Stimulated activated naive B cell treated with anti-CD40 and anti-IgM and Interleukin-4, amounts not matched to agents 10 μg/mL and 1 μg/mL and 100 μg/mL, for 72 hours (primary cell): ENCODE measurements at regions not wholly inside any gene's neighbourhood (a gene's known extent, or its start where the extent isn't known, plus 50 kb on each side); places are given as distances from the start of the nearest gene placed in this dataset.

ENCODE experiments used
- ATAC-seq, 2 donors: fragments of 150-1000 bp; cut with Tn5 transposase; replicated peaks; 2 replicates each; pipeline ENCODE4 v1.10.0; 2021; ENCODE audit warnings: moderate library complexity in 1 of 2
- DNase-seq: peaks from one replicate; pipeline ENCODE4 v3.0.0; 2021
- H3K27ac Mint-ChIP-seq: one replicate; pipeline ENCODE4 v1.8.0; 2022; ENCODE audit warnings: mild to moderate bottlenecking, mixed read lengths
- H3K27me3 Mint-ChIP-seq, 2 donors: one replicate each; pipeline ENCODE4 v1.8.0; 2022; ENCODE audit warnings: mixed read lengths in 2 of 2
- H3K36me3 Mint-ChIP-seq, 2 donors: one replicate each; pipeline ENCODE4 v1.8.0; 2022; ENCODE audit warnings: mixed read lengths in 2 of 2, mild to moderate bottlenecking in 1 of 2
- H3K4me1 Mint-ChIP-seq, 2 donors: one replicate each; pipeline ENCODE4 v1.8.0; 2022; ENCODE audit warnings: mixed read lengths in 2 of 2, mild to moderate bottlenecking in 1 of 2
- H3K4me3 Mint-ChIP-seq, 2 donors: one replicate each; pipeline ENCODE4 v1.8.0; 2022; ENCODE audit warnings: mild to moderate bottlenecking in 2 of 2, mixed read lengths in 2 of 2, moderate library complexity in 1 of 2
- H3K9me3 Mint-ChIP-seq, 2 donors: one replicate each; pipeline ENCODE4 v1.8.0; 2022; ENCODE audit warnings: mixed read lengths in 2 of 2, mild to moderate bottlenecking in 1 of 2

GRCh38 chr13:80590551-80590950, 249.6 kb upstream of the SPRY2 start:
- Mint-ChIP-seq H3K4me1 (no peaks in the 10 kb centered on the region), H3K27me3 (no peaks in the 10 kb centered on the region), H3K4me3 (no peak overlapping the region)

DNA sequence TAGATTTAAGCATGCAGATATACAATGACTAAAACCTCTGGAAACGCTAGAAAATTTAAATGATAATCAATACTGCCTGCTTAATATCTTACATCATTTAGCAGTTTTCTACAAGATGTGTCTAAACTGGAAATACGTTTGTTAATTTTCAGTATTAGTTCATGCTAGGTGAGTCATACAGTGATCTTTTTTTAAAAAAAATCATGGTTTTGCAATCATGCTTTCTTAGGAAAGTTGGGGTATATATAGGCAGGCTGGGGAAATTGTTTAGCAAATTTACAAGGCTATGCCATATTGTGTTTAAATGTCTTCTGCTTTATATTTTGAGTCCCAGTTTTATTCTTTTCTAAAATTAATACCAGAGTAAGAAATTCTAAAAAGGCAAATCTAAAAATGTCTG, 245.4 kb upstream of the SPRY2 start:
- Mint-ChIP-seq H3K27me3 (no peaks in the 10 kb centered on the region), H3K36me3 (no peaks in the 10 kb centered on the region), H3K4me1 (no peaks in the 10 kb centered on the region), H3K4me3 (no peak overlapping the region), H3K27ac (no peak overlapping the region), H3K9me3 (peaks cover 4 to 6% of the 10 kb centered on the region in 2 donors)
- ATAC-seq (no peak), DNase-seq (no peak)

More at GRCh38 chr13:80590551-80590950, 249.6 kb upstream of the SPRY2 start:
- H3K9me3 Mint-ChIP-seq = peaks cover 4% of the 10 kb centered on the region in 2 donors
- DNase-seq (no peak), ATAC-seq (no peak)
- H3K27ac Mint-ChIP-seq = no peak overlapping the region
- H3K36me3 Mint-ChIP-seq = no peaks in the 10 kb centered on the region

DNA sequence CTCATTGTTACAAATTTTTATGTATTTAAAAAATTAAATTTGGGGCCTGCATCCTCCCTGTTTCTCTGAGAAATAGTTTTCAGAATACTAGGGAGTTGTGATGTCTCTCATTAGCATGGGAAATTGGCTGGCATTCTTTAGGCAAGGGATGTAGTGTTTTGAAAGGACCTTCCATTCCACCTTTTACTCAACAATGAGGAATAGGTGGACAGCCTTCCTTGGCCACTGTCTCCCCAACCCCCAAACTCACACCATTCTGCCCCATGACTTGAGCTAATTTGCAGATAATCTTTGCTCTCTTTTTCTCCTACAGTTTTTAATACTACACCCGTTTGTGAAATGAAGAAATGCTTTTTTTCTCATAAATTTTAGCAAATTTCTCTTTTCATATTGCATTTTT, 244.6 kb upstream of the SPRY2 start:
- Mint-ChIP-seq H3K4me1 (no peaks in the 10 kb centered on the region), H3K36me3 (no peaks in the 10 kb centered on the region), H3K27me3 (no peaks in the 10 kb centered on the region), H3K9me3 (peaks cover 4 to 7% of the 10 kb centered on the region in 2 donors), H3K27ac (no peak overlapping the region), H3K4me3 (no peak overlapping the region)
- ATAC-seq = no peak
- no peak for DNase-seq

- no peak for DNase-seq
- no peak overlapping the region for H3K4me3 Mint-ChIP-seq
- no peaks in the 10 kb centered on the region for H3K4me1 Mint-ChIP-seq
- H3K9me3 Mint-ChIP-seq = peaks cover 4 to 7% of the 10 kb centered on the region in 2 donors
- H3K27ac Mint-ChIP-seq = no peak overlapping the region
- no peaks in the 10 kb centered on the region for H3K36me3 Mint-ChIP-seq
- no peak for ATAC-seq
- H3K27me3 Mint-ChIP-seq = no peaks in the 10 kb centered on the region
Measured at GRCh38 chr13:80584785-80585184, 243.9 kb upstream of the SPRY2 start.

GRCh38 chr13:80584306-80584705, 243.4 kb upstream of the SPRY2 start:
- no peaks in the 10 kb centered on the region for H3K27me3 Mint-ChIP-seq
- no peaks in the 10 kb centered on the region for H3K36me3 Mint-ChIP-seq
- no peak overlapping the region for H3K27ac Mint-ChIP-seq
- ATAC-seq (no peak), DNase-seq (no peak)
- H3K9me3 Mint-ChIP-seq = peaks cover 4 to 7% of the 10 kb centered on the region in 2 donors
- H3K4me3 Mint-ChIP-seq = no peak overlapping the region
- H3K4me1 Mint-ChIP-seq = no peaks in the 10 kb centered on the region

DNA sequence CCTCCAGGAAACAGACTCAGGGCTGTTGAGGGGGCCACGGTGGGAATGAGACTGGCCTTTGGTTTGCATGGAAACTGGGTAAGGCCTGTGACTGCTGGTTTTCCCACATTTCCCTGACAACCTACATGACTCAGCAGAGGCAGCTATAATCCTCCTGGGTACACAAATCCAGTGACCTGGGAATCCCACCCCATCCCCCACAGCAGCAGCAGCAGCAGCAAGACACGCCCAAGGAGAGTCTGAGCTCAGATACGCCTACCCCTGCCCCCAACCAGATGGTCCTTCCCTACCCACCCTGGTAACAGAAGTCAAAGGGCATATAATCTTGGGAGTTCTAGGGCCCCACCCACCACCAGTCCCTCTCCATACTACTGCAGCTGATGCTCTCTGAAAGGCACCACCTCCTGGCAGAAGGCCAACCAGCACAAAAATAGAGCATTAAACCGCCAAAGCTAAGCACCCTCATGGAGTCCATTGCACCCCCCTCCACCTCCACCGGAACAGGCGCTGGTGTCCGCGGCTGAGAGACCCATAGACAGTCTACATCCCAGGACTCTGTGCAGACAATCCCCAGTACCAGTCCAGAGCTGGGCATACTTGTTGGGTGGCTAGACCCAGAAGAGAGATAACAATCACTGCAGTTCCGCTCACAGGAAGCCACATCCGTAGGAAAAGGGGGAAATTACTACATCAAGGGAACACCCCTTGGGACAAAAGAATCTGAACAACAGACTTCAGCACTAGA, 237.2 kb upstream of the SPRY2 start:
- DNase-seq (no peak), ATAC-seq (no peak)
- Mint-ChIP-seq H3K4me1 (no peaks in the 10 kb centered on the region), H3K4me3 (no peak overlapping the region), H3K36me3 (no peaks in the 10 kb centered on the region), H3K27me3 (no peaks in the 10 kb centered on the region), H3K9me3 (peaks cover 0 to 3% of the 10 kb centered on the region in 2 donors), H3K27ac (no peak overlapping the region)

DNA sequence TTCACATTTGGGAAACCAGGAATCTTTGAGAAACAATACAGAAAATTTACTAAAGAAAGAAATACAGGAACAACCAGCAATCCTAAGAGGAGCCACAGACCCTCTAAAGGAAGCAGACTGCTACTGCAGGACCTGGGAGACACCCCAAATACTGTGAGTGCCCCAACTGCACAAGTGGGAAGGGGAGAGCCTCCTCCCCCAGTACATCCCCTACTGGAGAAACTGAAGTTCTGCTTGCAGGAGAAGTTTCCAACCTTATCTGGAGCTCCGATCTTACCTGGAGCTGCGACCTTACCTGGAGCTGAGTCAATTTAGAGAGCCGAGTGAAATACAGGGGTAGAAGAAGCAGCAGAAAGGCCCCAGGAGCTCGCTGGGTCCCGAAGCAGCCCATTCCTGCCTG, 236.4 kb upstream of the SPRY2 start:
- DNase-seq = no peak
- Mint-ChIP-seq H3K9me3 (peaks cover 0 to 1% of the 10 kb centered on the region in 2 donors), H3K36me3 (no peaks in the 10 kb centered on the region), H3K4me1 (no peaks in the 10 kb centered on the region), H3K27me3 (no peaks in the 10 kb centered on the region), H3K27ac (no peak overlapping the region), H3K4me3 (no peak overlapping the region)
- ATAC-seq = no peak

- Mint-ChIP-seq H3K4me1 (no peaks in the 10 kb centered on the region), H3K27ac (no peak overlapping the region), H3K4me3 (no peak overlapping the region), H3K27me3 (no peaks in the 10 kb centered on the region), H3K36me3 (no peaks in the 10 kb centered on the region), H3K9me3 (no peaks in the 10 kb centered on the region)
- DNase-seq = no peak
- no peak for ATAC-seq
Measured at GRCh38 chr13:80574113-80574850, 233.4 kb upstream of the SPRY2 start.

- Mint-ChIP-seq H3K36me3 (no peaks in the 10 kb centered on the region), H3K9me3 (no peaks in the 10 kb centered on the region), H3K4me3 (no peak overlapping the region), H3K27ac (no peak overlapping the region), H3K27me3 (no peaks in the 10 kb centered on the region), H3K4me1 (no peaks in the 10 kb centered on the region)
- DNase-seq (no peak), ATAC-seq (no peak)
Measured at GRCh38 chr13:80572923-80573316, 232.0 kb upstream of the SPRY2 start.

- Mint-ChIP-seq H3K4me3 (no peak overlapping the region), H3K27me3 (no peaks in the 10 kb centered on the region), H3K4me1 (no peaks in the 10 kb centered on the region), H3K9me3 (no peaks in the 10 kb centered on the region), H3K36me3 (no peaks in the 10 kb centered on the region), H3K27ac (no peak overlapping the region)
- no peak for ATAC-seq
- DNase-seq = no peak
Measured at GRCh38 chr13:80572308-80572922, 231.5 kb upstream of the SPRY2 start.

- no peak for DNase-seq
- no peak for ATAC-seq
- no peak overlapping the region for H3K4me3 Mint-ChIP-seq
- H3K4me1 Mint-ChIP-seq = no peaks in the 10 kb centered on the region
- no peaks in the 10 kb centered on the region for H3K36me3 Mint-ChIP-seq
- H3K9me3 Mint-ChIP-seq = no peaks in the 10 kb centered on the region
- no peaks in the 10 kb centered on the region for H3K27me3 Mint-ChIP-seq
- no peak overlapping the region for H3K27ac Mint-ChIP-seq
Measured at GRCh38 chr13:80571346-80572307, 230.7 kb upstream of the SPRY2 start.

DNA sequence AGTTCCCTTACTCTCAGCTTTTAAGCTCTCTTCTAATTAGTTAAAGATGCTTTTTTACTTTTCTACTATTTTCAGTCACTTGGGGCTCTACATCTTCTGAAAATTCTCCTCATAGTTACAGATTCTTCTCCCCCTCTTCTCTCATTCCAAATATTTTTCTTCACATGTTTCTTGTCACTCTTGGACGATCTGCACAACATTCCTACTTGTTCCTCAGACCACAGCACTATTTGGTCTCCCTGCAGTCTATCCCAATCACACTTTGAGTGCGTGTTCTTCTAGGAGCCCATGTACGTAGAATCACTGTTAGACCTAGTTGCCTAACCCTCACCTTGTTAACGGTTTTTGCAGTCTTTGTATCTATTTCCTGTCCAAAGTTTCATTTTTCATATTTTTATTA, 222.5 kb upstream of the SPRY2 start:
- Mint-ChIP-seq H3K36me3 (no peaks in the 10 kb centered on the region), H3K4me1 (peaks cover 0 to 8% of the 10 kb centered on the region in 2 donors), H3K4me3 (no peak overlapping the region), H3K9me3 (no peaks in the 10 kb centered on the region), H3K27ac (no peak overlapping the region), H3K27me3 (no peaks in the 10 kb centered on the region)
- DNase-seq (no peak), ATAC-seq (no peak)

DNA sequence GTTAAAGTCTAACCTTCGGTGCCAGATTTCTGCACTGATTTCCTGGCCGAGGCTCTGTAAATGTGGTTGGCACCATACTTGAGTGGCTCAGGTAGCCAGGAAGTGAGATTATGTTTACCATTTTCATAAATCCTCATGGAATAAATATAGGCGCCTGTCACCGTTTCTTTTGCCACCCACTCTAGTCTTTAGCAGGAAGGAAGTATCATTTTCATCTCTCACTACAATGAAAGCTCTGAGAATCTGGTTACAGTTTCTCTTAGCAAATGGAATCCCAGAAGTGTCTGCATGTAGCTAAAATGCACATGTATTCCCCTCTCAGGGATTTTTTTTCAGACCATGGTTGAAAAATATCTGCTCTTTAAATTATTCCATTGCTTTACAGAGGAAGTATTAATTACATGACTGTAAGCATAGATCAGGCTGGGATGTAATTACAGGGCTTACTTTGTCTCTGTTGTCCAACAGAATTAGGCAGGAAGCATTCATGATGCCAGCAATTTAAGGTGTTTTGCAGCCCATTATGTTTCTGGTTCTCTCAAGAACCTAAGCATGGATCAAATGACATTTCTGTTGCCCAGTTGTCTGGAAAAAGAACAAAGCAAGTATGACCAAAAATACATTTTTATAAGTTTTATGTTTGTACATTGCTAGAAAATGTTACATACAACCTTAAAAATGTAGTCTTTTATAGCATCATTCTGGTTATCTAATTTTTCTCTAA, 221.7 kb upstream of the SPRY2 start:
- Mint-ChIP-seq H3K9me3 (no peaks in the 10 kb centered on the region), H3K4me1 (peaks cover 0 to 8% of the 10 kb centered on the region in 2 donors), H3K27me3 (no peaks in the 10 kb centered on the region), H3K36me3 (no peaks in the 10 kb centered on the region), H3K27ac (no peak overlapping the region), H3K4me3 (no peak overlapping the region)
- DNase-seq (no peak), ATAC-seq (no peak)
